ENCODE measurements at regions not wholly inside any gene's neighbourhood (a gene's known extent, or its start where the extent isn't known, plus 50 kb on each side); places are given as distances from the start of the nearest gene placed in this dataset.
A peak's percentile ranks its signal among the peaks of the same experiment; 100 is the strongest.

GRCh38 chr1:228837817-228838716, 102.8 kb downstream of the RHOU start (continued):
- TF ChIP-seq ZNF574 (CRISPR knock-in tag; IDR thresholded peaks at IDR 0.05) (0 out of 2 replicates have a peak, but pooled peaks have one; percentile 17), ZNF160 (CRISPR knock-in tag; IDR thresholded peaks at IDR 0.05) (no peak), ZNF589 (CRISPR knock-in tag; conservative IDR thresholded peaks at IDR 0.05) (no peak), FOXO4 (CRISPR knock-in tag; conservative IDR thresholded peaks at IDR 0.05) (no peak), IKZF4 (CRISPR knock-in tag; IDR thresholded peaks at IDR 0.05; ENCODE audit: borderline replicate concordance, low read depth, not compliant biosample characterization) (peak; percentile 64), ZNF629 (CRISPR knock-in tag; conservative IDR thresholded peaks at IDR 0.05) (no peak), ZFP41 (CRISPR knock-in tag; IDR thresholded peaks at IDR 0.05; ENCODE audit: borderline replicate concordance) (no peak), ZNF562 (CRISPR knock-in tag; IDR thresholded peaks at IDR 0.05; ENCODE audit: borderline replicate concordance) (no peak), ZNF234 (CRISPR knock-in tag; conservative IDR thresholded peaks at IDR 0.05) (no peak)
- TF ChIP-seq, protein P1, sequence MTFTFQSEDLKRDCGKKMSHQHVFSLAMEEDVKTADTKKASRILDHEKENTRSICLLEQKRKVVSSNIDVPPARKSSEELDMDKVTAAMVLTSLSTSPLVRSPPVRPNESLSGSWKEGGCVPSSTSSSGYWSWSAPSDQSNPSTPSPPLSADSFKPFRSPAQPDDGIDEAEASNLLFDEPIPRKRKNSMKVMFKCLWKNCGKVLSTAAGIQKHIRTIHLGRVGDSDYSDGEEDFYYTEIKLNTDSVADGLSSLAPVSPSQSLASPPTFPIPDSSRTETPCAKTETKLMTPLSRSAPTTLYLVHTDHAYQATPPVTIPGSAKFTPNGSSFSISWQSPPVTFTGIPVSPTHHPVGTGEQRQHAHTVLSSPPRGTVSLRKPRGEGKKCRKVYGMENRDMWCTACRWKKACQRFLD (CRISPR knock-in tag; IDR thresholded peaks at IDR 0.05; ENCODE audit: borderline replicate concordance), result no peak; the same call in 1 of the 2 replicates
- TF ChIP-seq, protein P2, sequence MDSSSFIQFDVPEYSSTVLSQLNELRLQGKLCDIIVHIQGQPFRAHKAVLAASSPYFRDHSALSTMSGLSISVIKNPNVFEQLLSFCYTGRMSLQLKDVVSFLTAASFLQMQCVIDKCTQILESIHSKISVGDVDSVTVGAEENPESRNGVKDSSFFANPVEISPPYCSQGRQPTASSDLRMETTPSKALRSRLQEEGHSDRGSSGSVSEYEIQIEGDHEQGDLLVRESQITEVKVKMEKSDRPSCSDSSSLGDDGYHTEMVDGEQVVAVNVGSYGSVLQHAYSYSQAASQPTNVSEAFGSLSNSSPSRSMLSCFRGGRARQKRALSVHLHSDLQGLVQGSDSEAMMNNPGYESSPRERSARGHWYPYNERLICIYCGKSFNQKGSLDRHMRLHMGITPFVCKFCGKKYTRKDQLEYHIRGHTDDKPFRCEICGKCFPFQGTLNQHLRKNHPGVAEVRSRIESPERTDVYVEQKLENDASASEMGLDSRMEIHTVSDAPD (CRISPR knock-in tag; IDR thresholded peaks at IDR 0.05), result 0 out of 2 replicates have a peak, but pooled peaks have one; percentile 58
- TF ChIP-seq, protein P3, sequence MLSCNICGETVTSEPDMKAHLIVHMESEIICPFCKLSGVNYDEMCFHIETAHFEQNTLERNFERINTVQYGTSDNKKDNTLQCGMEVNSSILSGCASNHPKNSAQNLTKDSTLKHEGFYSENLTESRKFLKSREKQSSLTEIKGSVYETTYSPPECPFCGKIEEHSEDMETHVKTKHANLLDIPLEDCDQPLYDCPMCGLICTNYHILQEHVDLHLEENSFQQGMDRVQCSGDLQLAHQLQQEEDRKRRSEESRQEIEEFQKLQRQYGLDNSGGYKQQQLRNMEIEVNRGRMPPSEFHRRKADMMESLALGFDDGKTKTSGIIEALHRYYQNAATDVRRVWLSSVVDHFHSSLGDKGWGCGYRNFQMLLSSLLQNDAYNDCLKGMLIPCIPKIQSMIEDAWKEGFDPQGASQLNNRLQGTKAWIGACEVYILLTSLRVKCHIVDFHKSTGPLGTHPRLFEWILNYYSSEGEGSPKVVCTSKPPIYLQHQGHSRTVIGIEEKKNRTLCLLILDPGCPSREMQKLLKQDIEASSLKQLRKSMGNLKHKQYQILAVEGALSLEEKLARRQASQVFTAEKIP (CRISPR knock-in tag; IDR thresholded peaks at IDR 0.05; ENCODE audit: borderline replicate concordance), result no peak
- TF ChIP-seq, protein P4, sequence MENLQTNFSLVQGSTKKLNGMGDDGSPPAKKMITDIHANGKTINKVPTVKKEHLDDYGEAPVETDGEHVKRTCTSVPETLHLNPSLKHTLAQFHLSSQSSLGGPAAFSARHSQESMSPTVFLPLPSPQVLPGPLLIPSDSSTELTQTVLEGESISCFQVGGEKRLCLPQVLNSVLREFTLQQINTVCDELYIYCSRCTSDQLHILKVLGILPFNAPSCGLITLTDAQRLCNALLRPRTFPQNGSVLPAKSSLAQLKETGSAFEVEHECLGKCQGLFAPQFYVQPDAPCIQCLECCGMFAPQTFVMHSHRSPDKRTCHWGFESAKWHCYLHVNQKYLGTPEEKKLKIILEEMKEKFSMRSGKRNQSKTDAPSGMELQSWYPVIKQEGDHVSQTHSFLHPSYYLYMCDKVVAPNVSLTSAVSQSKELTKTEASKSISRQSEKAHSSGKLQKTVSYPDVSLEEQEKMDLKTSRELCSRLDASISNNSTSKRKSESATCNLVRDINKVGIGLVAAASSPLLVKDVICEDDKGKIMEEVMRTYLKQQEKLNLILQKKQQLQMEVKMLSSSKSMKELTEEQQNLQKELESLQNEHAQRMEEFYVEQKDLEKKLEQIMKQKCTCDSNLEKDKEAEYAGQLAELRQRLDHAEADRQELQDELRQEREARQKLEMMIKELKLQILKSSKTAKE (CRISPR knock-in tag; IDR thresholded peaks at IDR 0.05; ENCODE audit: borderline replicate concordance), result 0 out of 2 replicates have a peak, but pooled peaks have one; percentile 11
- TF ChIP-seq, protein P5, sequence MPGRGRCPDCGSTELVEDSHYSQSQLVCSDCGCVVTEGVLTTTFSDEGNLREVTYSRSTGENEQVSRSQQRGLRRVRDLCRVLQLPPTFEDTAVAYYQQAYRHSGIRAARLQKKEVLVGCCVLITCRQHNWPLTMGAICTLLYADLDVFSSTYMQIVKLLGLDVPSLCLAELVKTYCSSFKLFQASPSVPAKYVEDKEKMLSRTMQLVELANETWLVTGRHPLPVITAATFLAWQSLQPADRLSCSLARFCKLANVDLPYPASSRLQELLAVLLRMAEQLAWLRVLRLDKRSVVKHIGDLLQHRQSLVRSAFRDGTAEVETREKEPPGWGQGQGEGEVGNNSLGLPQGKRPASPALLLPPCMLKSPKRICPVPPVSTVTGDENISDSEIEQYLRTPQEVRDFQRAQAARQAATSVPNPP (CRISPR knock-in tag; IDR thresholded peaks at IDR 0.05), result no peak; the same call in 1 of the 2 replicates

All from HepG2 (cell line).